C4-2B (cell line): ENCODE measurements at regions not wholly inside any gene's neighbourhood (a gene's known extent, or its start where the extent isn't known, plus 50 kb on each side); places are given as distances from the start of the nearest gene placed in this dataset.
"Not testable (repeated sequence)": the region's sequence is repeated elsewhere in the genome, so short reads cannot be mapped to it uniquely, and the experiment has no call there.

ENCODE experiments used
- H3K27ac ChIP-seq: fragments of 450-650 bp; 2 replicates; pipeline ENCODE4 v1.5.1; 2017
- ZFX ChIP-seq: fragments of 450-650 bp; IDR thresholded peaks from 2 replicates; pipeline ENCODE4 v1.6.1; 2017
- TF ChIP-seq, protein P1 (sequence below): fragments of 450-650 bp; conservative IDR thresholded peaks from 2 replicates; pipeline ENCODE4 v1.5.1; 2017; ENCODE audit warnings: mild to moderate bottlenecking

DNA sequence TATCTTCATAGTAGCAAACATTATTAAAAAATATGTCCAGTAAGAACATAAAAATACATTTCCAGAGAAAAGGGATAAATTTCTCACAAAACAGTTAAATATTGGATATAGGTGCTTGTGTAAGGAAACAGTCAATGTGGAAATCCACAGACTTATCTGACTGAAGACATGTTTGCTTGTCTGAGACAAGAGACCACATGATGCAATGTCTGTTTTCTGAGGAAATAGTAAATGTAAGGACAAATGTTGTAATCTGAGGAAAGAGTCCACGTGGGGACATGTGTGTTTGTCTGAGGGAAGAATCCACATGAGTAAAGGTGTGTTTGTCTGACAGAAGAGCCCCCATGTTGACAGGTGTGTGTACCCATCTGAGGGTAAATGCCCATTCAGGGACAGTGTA, 1093.2 kb downstream of the TMEM121 start:
- TF ChIP-seq ZFX: no peak
- TF ChIP-seq, protein P1, sequence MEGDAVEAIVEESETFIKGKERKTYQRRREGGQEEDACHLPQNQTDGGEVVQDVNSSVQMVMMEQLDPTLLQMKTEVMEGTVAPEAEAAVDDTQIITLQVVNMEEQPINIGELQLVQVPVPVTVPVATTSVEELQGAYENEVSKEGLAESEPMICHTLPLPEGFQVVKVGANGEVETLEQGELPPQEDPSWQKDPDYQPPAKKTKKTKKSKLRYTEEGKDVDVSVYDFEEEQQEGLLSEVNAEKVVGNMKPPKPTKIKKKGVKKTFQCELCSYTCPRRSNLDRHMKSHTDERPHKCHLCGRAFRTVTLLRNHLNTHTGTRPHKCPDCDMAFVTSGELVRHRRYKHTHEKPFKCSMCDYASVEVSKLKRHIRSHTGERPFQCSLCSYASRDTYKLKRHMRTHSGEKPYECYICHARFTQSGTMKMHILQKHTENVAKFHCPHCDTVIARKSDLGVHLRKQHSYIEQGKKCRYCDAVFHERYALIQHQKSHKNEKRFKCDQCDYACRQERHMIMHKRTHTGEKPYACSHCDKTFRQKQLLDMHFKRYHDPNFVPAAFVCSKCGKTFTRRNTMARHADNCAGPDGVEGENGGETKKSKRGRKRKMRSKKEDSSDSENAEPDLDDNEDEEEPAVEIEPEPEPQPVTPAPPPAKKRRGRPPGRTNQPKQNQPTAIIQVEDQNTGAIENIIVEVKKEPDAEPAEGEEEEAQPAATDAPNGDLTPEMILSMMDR: no peak
- no peak overlapping the region for H3K27ac ChIP-seq

DNA sequence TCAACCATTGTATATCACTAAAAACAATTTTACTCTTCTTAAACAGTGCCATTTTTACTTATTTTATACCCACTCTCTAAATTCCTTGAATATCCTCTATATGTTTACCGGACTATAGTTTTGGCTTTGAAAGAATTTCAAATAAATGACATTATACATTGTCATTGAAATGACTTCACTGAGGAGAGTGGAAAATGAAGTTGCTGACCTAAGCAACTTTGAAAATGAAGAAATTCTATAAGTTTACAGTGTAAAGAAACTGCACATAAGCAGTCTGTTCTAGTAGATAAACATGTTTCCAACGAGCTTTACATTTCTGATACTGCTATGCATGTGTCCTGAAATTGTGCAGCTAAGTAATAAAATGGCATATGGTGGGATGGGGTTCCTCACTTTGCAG, 1094.0 kb downstream of the TMEM121 start:
- TF ChIP-seq ZFX: no peak
- TF ChIP-seq, protein P1: no peak
- H3K27ac ChIP-seq: no peak overlapping the region

DNA sequence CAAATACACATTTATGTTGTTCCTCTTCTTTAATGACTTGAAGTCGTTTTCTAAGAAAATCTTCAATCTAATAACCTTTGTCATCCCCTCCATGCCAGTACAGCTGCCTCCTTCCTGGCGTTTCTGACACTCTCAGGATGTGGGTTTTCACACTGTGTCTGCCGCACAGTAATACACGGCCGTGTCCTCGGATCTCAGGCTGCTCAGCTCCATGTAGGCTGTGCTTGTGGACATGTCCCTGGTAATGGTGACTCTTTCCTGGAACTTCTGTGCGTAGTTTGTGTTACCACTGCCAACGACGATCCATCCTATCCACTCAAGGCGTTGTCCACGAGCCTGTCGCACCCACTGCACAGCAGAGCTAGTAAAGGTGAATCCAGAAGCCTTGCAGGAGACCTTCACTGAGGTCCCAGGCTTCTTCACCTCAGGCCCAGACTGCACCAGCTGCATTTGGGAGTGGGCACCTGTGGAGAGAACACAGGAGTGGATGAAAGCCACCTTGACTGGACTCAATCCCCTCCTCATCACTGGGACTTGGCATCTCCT, 1095.9 kb downstream of the TMEM121 start:
- no peak overlapping the region for H3K27ac ChIP-seq
- TF ChIP-seq, protein P1: no peak
- TF ChIP-seq ZFX: no peak

DNA sequence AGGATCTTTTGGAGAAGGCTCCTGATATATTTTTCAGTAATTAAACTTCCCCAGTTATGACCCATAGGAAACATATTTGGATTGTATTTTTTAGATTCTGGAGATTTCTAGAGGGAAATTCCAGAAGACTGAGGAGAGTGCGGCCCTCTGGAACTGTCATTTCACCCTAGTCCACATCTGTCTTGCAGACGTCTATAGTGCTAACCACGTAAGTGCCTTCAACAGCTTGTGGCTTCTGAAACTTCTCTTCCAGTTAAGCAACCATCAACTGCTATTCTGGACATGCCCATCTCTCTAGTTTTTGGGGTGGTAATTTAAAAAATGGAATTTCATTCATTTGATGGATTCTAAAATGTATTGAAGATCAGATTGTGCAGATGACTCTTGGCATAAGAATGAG, 1098.8 kb downstream of the TMEM121 start:
- TF ChIP-seq, protein P1: no peak
- no peak for TF ChIP-seq ZFX
- H3K27ac ChIP-seq: no peak overlapping the region

DNA sequence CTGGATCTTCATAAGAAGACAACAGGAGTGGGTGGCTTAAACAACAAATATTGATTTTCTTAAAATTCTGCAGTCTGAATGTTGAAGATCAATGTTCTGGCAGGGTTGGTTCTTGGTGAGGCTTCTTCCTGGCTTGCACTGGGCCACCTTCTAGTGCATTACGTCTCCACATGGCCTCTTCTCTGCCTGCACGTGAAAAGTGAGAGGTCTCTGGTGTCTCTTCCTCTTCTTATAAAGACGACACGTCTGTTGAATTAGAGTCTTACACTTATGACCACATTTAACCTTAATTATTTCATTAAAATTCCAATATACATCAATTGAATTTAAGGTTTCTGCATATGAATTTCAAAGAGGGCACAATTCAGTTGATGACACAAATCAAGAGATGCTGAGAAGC, 1100.1 kb downstream of the TMEM121 start:
- not testable (repeated sequence) for H3K27ac ChIP-seq

DNA sequence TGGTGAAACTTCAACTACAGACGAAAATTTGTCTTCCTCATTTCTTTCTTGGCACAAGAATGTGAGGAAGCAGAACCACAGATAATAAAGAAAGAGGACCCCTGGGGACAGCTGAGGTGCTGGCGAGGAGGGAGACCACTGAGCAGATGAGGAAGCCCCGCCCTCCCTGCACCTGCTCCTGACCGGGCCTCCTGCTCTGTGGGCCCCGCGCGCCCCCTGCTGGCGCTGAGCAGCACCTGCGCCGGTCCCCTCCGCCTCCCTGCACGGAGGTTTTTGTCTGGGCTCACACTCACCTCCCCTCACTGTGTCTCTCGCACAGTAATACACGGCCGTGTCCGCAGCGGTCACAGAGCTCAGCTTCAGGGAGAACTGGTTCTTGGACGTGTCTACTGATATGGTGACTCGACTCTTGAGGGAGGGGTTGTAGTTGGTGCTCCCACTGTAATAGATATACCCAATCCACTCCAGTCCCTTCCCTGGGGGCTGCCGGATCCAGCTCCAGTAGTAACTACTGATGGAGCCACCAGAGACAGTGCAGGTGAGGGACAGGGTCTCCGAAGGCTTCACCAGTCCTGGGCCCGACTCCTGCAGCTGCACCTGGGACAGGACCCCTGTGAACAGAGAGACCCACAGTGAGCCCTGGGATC, 1100.7 kb downstream of the TMEM121 start:
- H3K27ac ChIP-seq: not testable (repeated sequence)
- TF ChIP-seq, protein P1: peak; percentile 94

DNA sequence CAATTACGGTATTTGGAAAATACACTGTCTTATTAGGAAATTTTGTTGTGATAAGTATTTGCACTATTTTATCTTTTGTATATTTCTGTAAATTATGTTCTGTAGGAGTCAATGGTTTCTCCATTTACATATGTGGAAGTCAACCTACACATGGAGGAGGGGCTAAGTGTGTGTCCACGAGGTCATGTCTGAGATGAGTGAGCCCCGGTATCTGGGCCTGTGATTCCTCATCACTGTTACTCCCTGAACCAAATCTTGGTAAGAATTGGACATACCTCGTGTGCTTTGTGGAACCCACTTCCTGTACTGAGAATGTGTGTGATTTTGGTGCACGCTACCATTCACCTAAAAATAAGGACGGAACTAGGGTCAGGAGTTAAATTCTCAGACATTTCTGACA, 1105.5 kb downstream of the TMEM121 start:
- H3K27ac ChIP-seq: no peak overlapping the region
- TF ChIP-seq, protein P1: no peak
- no peak for TF ChIP-seq ZFX

DNA sequence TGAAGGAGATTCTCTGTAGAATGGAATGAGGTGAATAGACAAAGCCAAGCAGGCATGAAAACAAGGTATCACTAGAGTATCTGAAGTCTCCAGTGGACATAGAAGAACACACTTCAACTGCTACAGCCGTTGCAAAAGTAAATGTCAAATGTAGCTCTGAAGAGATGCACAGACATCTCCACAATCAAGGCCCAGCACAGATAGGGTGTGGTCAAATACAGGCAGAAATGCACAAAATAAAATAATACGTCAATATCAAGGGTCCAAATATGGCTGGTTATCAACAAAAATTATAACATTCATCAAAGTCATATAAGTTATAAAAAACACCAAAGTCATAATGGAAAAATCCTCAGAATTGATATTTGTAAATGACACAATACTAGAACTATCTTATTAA, 1107.3 kb downstream of the TMEM121 start:
- H3K27ac ChIP-seq: no peak overlapping the region
- TF ChIP-seq ZFX: no peak
- TF ChIP-seq, protein P1: no peak
